Stimulated activated CD8-positive, alpha-beta memory T cell treated with anti-CD3 and anti-CD28 coated beads, Interleukin-7, amount 100 ng/mL, for 4 hours (primary cell): ENCODE measurements at regions not wholly inside any gene's neighbourhood (a gene's known extent, or its start where the extent isn't known, plus 50 kb on each side); places are given as distances from the start of the nearest gene placed in this dataset.

Experiments
- DNase-seq, 2 donors: peaks; one replicate each; pipeline ENCODE4 v3.0.0-alpha.2; 2020; ENCODE audit warnings: low read depth in 2 of 2

DNA sequence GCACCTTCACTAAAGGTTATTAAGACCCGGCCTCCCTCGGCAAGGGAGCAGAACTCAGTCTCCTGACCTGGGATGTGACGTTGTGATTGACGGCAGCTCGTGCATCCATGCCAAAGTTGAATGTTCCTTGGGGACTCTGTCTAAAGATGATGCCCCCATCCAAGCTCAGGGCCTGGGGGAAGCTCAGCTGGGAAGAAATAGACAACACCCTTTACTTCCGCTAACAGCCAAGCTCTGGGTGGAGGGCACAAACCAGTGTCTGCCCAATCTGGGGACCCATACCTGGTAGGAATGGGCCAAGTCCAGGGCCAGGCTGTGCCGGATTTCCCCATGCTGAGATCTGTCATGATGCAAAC, 95.4 kb downstream of the RMI2 start:
- DNase-seq = no peak

DNA sequence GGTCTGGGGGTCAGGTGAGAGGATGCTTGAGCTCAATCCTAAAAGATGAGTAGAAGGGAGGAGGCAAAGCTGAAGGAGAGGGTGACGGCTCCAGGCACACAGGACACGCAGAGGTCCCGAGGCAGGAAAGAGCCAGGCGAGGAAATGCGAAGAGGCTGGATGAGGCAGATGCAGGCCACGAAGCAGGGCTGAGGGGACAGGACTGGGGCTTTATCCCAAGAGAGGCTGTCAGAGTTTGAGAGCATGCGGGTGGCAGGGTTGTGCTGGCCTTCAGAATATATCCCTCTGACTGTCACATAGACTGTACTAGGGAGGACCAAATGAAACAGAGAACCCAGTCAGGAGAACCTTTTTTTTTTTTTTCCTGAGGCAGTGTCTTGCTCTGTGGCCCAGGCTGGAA, 100.2 kb downstream of the RMI2 start:
- DNase-seq = no peak

DNA sequence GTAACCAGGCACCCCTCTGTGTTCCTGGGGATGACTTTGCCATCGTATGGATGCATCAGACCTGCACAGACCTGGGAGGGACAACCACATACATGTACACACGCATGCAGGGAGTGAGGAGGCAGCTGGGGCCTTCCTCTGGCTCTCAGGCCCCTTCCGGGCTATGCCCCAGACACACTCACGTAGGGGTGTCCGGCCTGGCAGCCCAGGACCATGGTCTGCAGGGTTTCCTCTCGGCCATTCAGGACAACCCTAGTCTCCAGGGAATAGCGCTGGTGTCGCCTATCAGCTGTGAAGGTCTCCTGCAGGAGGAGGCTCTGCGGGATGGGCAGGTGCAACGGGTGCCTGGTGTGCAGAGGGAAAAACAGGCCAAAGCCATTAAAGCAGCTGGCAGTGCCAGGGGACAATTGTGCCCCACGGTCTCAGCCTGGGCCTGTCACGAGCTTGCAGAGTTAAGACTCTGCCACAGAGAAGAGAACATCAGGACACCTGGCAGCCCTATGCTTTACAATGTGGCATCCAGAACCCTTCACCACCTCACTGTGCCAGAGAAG, 101.4 kb downstream of the RMI2 start:
- no peak for DNase-seq

DNA sequence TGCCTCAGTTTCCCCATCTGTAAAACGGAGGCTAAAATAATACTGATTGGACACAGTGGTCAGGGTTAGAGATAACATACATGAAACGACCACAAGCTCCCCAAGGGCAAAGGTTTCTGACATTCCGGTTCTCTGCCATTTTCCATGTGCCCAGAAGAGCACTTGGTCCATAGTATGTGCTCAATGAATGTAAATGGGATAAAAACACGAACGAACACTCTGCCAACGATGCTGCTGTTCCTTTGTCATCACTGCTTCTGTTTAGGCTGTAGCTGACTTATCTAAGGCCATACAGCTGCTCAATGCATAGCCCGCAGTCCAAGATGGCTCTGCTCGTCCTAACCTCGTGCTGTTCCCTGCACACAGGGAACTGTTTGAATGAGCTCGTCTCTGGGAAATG, 102.0 kb downstream of the RMI2 start:
- no peak for DNase-seq

DNA sequence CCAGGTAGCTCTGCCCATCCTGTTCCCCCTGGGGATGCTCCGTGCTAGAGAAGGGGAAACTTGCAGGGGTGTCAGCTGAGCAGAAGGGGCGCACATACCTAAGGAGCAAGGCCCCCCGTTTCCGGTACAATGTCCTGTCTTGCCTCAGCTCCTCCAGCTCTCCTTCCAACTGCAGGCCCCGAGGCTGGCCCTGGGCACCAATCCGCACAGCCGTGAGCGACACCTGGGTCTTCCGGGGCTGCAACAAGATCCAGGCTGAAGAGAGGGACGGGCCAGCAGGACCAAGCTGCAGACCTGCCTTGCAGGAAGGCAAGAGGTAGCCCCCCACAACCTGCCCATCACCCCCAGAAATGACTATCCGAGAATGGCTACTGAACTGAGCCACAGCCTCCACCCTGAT, 102.6 kb downstream of the RMI2 start:
- no peak for DNase-seq

DNA sequence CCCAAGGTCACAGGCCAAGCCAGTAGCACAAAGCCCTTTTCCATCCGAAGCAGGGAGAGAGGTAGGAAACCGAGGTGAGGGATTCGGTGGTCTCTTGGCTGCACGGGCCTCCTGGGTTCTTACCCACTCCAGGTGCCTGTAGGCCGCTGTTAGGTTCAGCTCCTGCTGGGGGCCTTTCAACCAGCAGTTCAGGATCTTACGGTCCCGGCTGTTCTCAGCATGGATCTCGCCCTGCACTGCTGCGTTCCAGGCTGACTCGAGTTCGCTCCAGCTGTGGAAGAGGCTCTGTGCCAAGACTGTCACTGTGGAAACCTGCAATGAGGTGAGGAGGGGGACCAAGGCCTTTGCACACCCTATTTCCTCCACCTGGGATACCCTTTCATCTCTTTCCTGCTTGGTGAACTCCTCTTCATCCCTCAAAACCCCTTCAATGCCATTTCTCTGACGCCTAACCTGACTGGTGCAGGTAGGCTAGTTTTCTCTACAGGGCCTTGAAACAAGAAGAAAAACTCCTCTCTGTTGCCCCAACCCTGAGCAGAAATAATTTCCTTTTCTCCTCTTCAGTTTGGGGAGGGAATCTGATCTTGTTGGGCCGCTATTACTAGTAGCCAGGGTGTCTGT, 103.6 kb downstream of the RMI2 start:
- DNase-seq = no peak

DNA sequence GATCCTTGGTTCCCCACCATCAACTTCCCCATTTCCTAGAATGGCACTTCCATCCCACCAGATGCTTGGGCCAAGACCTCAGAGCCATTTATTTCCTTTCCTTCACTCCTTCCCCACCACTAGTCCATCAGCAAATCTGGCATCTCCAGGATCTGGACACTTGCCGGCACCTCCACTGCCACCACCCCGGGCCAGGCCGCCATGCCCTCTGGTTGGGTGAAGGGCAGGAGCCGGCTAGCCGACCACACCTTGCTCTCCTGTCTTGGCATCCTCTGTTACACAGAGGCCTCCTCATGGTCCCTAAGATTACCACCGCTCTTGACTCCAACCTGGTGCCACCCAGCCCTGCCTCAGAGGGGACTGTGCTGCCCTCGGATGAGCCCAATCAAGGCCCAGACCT, 104.5 kb downstream of the RMI2 start:
- no peak for DNase-seq

DNA sequence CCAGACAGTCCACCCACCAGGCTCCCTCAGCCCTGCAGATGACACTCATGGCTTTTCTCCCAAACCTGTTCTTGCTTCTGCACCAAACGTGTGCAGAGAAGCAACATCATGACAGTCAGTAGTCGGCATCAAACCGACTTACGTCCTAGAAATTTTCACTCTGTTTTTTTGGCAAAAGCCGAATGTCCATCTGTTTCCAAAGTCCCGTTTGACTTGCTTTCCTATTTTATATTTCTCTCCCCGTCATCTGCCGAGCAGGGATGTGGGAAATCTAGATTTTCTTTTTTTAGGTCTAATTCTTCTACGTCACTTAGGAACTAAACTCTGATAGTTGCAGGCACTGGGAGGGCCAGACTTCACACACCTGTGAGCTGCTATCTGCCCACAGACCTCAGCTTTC, 104.9 kb downstream of the RMI2 start:
- no peak for DNase-seq

DNA sequence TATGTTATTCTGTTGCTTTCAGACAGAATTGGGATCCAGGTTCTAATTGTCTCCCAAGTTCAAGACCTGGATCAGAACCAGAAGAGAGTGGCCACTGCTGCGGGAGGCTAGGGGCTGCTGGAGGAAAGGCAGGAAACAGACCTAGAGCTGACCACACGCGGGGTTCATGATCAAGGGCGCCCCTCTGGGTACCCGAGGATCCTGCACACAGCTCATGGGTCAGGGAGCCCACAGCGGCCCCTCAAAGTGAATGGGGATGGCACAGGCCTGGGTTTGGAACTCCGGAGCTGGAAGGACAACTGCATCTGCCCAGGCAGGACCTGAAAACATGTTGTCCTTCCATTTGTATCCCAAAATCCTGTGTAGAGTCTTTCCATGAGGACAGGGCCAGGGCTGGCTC, 107.0 kb downstream of the RMI2 start:
- DNase-seq = no peak

DNA sequence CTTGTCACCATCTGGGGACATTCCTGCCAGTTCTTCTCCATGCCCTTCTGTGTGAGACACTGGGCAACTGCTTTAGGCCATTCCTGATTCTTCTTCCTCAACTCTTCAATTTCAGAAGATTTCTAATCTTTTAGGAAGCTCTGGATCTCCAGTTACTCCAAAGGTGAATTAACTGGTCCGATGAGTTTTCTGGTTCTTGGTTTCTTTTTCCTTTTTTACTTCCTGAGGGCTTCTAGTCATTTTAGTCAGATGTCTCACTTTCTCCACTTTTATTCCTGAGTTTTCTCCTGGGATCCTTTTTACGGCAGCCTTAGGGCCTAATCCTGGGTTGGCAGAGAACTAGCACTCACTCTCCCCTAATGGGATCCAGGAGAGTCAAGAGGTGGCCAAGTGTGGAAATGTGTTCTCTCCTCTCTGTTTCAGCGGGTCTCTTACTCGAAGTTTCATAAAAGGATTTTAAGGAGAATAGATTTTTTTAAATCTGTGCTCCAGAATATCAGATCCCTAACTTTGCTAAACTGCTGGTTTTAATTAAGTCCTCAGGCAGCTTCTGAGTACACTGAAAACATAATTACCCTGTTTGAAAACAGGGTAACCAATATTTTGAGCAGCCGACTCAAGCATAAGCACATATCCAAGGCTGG, 107.6 kb downstream of the RMI2 start:
- DNase-seq = no peak

DNA sequence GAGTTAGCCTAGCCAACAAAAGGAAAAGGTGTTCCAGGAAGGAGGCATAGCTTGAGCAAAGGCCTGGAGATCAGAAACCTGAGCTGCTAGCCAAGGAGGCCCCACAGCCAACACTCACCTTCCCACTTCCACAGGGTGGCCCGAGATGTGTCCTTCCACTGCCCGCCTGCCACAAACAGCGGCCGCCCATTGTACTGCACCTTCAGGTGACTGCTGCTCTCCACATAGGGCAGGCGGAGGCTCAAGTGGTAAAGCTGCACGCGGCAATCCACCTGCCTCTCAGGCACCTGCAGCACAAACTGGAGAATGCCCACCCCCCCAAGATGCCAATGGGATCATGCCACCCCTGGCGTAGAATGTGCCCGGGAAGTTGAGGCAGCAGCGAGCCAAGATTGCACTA, 111.5 kb downstream of the RMI2 start:
- no peak for DNase-seq

DNA sequence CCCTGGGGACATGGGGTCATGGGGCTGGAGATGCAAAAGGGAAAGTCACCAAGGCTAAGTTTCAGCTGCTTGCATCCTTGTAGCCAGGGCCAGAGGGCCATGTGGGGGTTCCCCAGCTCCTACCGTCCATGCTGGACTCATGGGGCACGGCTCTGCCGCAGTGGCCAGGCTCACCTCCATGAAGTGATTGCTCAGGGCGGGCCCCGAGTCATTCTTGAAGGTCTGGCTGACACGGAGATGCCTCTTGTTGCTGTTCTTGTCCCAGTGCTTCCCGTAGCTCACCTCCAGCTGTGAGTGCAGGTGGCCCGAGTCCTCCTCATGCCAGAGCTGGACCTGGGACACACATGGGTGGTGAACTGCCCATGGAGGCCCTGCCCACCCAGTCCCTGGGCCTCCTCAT, 114.5 kb downstream of the RMI2 start:
- DNase-seq = no peak

DNA sequence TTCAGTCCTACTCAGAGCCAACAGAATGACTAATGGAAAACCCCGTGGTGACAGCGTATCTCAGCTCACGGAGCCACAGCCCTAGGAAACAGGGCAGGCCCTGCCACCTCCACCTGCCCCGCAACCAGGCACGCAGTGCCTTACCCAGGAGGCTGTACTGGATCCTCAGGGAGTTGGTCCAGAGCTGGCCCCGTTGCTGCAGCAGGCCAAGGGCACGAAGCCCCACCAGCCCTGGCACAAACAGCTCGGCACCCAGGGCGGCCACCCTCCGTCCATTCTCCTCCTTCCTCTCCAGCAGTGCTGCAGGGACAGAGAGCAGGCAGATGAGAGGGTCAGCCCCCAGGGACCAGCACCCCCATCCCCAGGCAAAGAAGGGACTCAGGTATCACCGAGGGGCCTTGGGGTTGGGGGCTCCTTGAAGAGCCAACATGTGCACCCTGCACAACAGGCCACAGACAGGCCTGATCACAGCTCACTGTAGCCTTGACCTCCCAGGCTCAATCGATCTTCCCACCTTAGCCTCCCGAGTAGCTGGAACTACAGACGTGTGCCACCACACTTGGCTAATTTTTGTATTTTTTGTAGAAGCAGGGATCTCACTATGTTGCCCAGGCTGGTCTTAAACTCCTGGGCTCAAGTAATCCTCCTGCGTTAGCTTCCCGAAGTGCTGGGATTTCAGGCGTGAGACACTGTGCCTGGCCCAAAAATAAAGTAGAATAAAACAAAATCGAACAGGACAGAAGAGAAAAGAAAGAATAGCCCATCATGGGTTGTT, 115.7 kb downstream of the RMI2 start:
- DNase-seq = no peak

DNA sequence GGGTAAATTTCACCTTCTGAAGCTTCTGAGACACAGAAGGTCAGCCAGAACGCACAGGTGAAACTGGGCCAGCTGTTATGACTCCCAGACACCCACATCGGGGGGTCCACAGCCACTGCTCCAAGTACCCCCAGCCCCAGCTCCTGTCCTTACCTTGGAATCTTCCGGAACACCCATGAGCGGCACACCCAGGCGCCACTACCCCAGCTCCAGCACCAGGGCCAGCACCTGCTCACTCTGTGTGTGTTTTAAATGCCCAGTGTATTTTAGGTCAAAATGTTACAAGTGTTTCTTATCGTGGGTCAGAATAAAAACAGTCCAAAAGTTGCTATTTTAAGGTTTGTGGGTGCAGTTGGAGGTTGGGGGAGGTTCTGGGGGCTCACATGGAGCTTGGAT, 116.3 kb downstream of the RMI2 start:
- DNase-seq = no peak

DNA sequence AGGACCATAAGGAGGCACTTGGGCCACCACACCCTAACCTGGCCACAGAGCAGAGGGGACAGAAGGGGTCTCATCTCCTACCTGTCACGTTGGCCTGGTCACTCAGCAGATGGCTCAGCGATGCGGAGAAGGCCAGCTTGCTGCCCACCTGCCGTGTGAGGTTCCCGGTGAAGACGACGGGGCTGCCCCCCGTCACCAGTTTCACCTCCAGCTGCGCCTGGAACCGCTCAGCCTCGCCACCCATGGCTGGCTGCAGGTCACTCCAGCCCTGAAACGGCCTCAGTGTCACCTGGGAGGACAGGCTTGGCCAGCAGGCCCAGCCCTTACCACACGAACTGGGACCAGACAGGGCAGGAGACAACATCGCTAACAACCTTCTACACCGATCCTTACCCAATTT, 116.8 kb downstream of the RMI2 start:
- no peak for DNase-seq

DNA sequence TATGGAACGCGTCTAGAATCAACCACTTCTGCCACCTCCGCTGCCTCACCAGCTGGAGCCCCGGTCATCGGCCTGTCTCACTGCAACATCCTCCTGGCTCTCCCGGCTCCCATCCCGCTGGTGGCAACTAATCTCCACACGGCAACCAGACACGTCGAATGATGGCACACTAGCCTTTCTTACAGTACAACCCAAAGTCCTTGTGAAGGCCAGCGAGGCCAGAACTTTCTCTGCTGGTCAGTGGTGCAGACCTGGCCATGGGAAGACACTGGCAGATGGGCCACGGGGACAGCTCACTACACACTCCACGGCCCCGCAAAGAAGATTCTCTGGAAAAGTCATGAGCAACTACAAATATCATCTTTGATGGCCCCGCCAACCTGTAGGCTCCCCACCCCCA, 117.6 kb downstream of the RMI2 start:
- DNase-seq = no peak

DNA sequence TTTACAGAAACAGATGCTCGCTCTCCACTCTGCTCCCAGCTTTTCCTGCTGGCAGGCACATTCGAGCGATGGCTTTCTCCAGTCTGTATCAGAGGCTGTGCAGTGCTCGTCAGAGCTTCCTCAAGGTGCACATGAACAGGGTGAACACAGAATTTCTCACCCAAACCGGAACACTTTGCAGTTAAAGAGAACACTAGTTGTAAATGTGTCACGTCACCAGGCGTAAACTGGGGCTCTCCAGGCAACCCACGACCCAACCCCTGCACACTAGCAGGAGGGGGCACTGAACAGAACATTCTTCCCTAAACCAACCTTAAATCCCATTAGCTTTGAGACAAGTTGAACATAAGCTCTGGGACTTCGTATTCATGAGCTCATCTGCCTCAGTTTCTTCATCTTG, 119.0 kb downstream of the RMI2 start:
- DNase-seq = no peak

DNA sequence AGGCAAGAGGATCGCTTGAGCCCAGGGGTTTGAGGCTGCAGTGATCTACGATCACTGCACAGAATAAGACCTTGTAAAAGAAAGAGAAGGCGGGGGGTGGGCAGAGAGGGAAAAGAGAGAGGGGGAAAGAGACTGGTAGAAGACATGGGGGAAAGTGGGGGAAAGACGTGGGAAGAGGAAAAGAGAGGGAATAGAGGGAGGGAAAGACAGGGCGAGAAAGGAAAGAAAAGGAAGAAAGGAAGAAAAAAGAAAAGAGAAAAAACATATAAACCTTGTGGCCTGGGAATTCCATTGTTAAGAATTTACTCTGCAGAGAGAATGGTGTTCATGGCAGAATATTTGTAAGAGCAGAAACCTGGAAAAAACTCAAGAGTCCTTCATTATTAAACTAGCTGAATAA, 120.4 kb downstream of the RMI2 start:
- no peak for DNase-seq

DNA sequence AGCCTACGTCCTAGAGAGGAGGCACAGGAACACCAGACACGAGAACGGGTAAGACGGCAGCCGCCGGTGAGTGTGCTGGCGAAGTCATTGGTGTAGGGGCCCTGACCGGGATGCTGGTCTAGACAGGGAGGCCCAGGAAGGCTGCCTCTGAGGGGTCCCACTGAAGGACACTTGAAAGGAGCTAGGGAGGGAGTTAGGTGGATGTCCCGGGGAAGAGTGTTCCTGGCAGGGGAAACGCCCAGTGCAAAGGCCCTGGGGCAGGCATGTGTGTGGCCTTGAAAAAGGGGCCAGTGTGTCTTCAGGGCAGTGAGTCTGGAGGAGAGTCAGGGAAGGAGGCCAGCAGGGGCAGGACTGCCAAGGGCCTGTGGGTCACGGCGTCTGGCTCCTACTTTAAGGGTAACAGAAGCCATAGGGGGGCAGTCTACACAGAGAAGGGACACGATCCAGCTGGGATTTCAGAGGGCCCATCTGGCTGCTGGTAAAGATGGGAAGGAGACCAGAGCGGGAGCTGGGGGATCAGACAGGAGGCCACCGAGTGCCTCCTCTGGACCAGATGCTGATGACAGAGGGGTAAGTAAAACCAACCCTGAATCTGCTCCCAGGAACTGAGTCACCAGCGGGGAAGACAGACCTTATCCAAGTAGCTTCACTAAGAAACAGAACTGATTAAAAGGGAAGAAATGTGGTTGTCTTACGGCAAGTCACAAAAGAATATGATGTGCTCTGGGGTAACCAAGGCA, 115.9 kb downstream of the LITAF start:
- DNase-seq = no peak

DNA sequence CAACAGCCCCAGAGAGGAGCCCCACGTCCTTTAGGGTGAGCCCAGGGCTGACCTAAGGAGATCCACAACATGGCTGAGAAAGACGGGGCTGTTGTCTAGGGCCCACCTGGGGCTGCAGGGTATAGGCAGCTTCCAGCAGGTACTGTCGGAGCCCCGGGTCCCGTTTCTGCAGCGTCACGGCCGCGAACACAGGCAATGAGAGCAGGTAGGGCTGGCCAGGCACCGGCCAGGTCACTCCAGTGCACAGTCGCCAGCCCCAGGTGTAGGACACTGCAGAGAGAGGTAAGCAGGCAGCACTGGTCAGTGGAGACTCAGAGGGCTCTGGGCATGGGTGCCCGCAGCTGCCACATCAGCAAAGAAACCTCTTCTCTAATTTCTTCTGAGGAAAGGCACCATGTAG, 115.2 kb downstream of the LITAF start:
- DNase-seq = no peak

DNA sequence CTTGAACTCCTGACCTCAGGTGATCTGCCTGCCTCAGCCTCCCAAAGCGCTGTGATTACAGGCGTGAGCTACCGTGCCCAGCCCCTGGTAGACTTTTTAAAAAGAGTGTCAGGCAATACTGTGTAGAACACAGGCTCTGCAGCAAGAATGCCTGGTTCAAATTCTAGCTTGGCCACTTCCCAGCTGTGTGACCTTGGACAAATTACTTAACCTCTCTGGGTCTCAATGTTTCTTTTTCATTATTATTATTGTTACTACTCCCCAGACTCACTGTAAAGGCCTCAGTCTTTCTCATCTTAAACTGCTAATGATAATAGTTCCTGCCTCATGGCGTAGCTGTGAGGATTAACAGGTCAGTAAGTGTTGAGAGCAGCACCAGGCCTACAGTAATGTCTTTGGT, 114.3 kb downstream of the LITAF start:
- no peak for DNase-seq

DNA sequence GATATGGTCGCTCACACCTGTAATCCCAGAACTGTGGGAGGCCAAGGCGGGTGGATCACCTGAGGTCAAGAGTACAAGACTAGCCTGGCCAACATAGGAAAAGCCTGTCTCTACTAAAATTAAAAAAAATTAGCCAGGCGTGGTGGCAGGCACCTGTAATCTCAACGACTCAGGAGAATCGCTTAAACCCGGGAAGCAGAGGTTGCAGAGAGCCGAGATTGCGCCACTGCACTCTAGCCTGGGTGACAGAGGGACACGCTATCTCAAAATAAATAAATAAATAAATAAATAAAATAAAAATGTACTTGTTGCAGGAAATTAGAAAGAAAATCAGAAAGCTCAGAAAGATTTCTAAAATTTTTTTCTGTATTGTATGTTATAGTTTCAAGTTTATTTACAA, 113.9 kb downstream of the LITAF start:
- no peak for DNase-seq

DNA sequence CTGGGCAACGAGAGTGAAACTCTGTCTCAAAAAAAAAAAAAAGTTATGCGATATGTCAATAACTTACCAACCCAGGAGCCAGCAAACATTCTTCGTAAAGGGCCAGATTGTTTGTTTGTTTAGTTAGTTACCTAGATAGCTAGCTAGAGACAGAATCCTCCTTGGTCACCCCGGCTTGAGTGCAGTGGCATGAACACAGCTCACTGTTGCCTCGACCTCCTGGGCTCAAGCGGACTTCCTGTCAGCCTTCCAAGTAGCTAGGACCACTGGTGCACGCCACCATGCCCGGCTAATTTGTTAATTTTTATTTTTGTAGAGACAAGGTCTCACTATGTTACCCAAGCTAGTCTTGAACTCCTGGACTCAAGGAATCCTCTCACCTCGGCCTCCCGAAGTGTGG, 113.0 kb downstream of the LITAF start:
- no peak for DNase-seq
